Activated naive CD8-positive, alpha-beta T cell treated with anti-CD3 and anti-CD28 coated beads for 36 hours (primary cell): ENCODE measurements at regions not wholly inside any gene's neighbourhood (a gene's known extent, or its start where the extent isn't known, plus 50 kb on each side); places are given as distances from the start of the nearest gene placed in this dataset.

Experiments
- DNase-seq: peaks from one replicate; pipeline ENCODE4 v3.0.0; 2021
- H3K27ac Mint-ChIP-seq: one replicate; pipeline ENCODE4 v1.8.0; 2022; ENCODE audit warnings: mild to moderate bottlenecking, moderate library complexity, mixed read lengths
- H3K27me3 Mint-ChIP-seq: one replicate; pipeline ENCODE4 v1.8.0; 2022; ENCODE audit warnings: mild to moderate bottlenecking, mixed read lengths
- H3K36me3 Mint-ChIP-seq: one replicate; pipeline ENCODE4 v1.8.0; 2021; ENCODE audit warnings: mild to moderate bottlenecking, mixed read lengths
- H3K4me1 Mint-ChIP-seq: one replicate; pipeline ENCODE4 v1.8.0; 2021; ENCODE audit warnings: mixed read lengths
- H3K4me3 Mint-ChIP-seq: one replicate; pipeline ENCODE4 v1.8.0; 2022; ENCODE audit warnings: mild to moderate bottlenecking, moderate library complexity, mixed read lengths
- H3K9me3 Mint-ChIP-seq: one replicate; pipeline ENCODE4 v1.8.0; 2022; ENCODE audit warnings: mixed read lengths

- H3K4me3 Mint-ChIP-seq = no peak overlapping the region
- no peak overlapping the region for H3K27ac Mint-ChIP-seq
- peaks cover 25% of the 10 kb centered on the region for H3K27me3 Mint-ChIP-seq
- H3K36me3 Mint-ChIP-seq = no peaks in the 10 kb centered on the region
- H3K9me3 Mint-ChIP-seq = no peaks in the 10 kb centered on the region
- no peak for DNase-seq
- H3K4me1 Mint-ChIP-seq = no peaks in the 10 kb centered on the region
Observed at GRCh38 chr2:145265244-145265643, 745.3 kb upstream of the ZEB2 start.

- H3K27ac Mint-ChIP-seq = no peak overlapping the region
- H3K36me3 Mint-ChIP-seq = no peaks in the 10 kb centered on the region
- H3K9me3 Mint-ChIP-seq = no peaks in the 10 kb centered on the region
- H3K27me3 Mint-ChIP-seq = peaks cover 30% of the 10 kb centered on the region
- H3K4me1 Mint-ChIP-seq = peaks cover 11% of the 10 kb centered on the region
- no peak for DNase-seq
- no peak overlapping the region for H3K4me3 Mint-ChIP-seq
Observed at GRCh38 chr2:145260674-145261073, 740.8 kb upstream of the ZEB2 start.

GRCh38 chr2:145260081-145260480, 740.2 kb upstream of the ZEB2 start:
- Mint-ChIP-seq H3K36me3 (no peaks in the 10 kb centered on the region), H3K4me3 (no peak overlapping the region), H3K9me3 (no peaks in the 10 kb centered on the region), H3K27me3 (peaks cover 28% of the 10 kb centered on the region), H3K4me1 (peaks cover 11% of the 10 kb centered on the region), H3K27ac (no peak overlapping the region)
- DNase-seq = no peak

- Mint-ChIP-seq H3K9me3 (no peaks in the 10 kb centered on the region), H3K27me3 (peaks cover 31% of the 10 kb centered on the region), H3K4me1 (peaks cover 11% of the 10 kb centered on the region), H3K36me3 (no peaks in the 10 kb centered on the region), H3K27ac (no peak overlapping the region), H3K4me3 (no peak overlapping the region)
- DNase-seq = peak; percentile 10
Observed at GRCh38 chr2:145258903-145259579, 739.1 kb upstream of the ZEB2 start.

GRCh38 chr2:145257931-145258330, 738.0 kb upstream of the ZEB2 start:
- no peaks in the 10 kb centered on the region for H3K36me3 Mint-ChIP-seq
- H3K27ac Mint-ChIP-seq = no peak overlapping the region
- H3K9me3 Mint-ChIP-seq = no peaks in the 10 kb centered on the region
- peaks cover 34% of the 10 kb centered on the region for H3K27me3 Mint-ChIP-seq
- H3K4me3 Mint-ChIP-seq = no peak overlapping the region
- H3K4me1 Mint-ChIP-seq = peaks cover 11% of the 10 kb centered on the region
- no peak for DNase-seq

GRCh38 chr2:145256551-145256950, 736.6 kb upstream of the ZEB2 start:
- H3K36me3 Mint-ChIP-seq = no peaks in the 10 kb centered on the region

GRCh38 chr2:145254291-145254690, 734.4 kb upstream of the ZEB2 start:
- peaks cover 6% of the 10 kb centered on the region for H3K4me1 Mint-ChIP-seq
- H3K9me3 Mint-ChIP-seq = no peaks in the 10 kb centered on the region
- peaks cover 21% of the 10 kb centered on the region for H3K27me3 Mint-ChIP-seq
- no peak overlapping the region for H3K4me3 Mint-ChIP-seq
- no peaks in the 10 kb centered on the region for H3K36me3 Mint-ChIP-seq
- no peak for DNase-seq
- no peak overlapping the region for H3K27ac Mint-ChIP-seq

More at GRCh38 chr2:145256551-145256950, 736.6 kb upstream of the ZEB2 start:
- H3K27me3 Mint-ChIP-seq = peaks cover 31% of the 10 kb centered on the region
- no peaks in the 10 kb centered on the region for H3K9me3 Mint-ChIP-seq
- no peak overlapping the region for H3K27ac Mint-ChIP-seq
- H3K4me3 Mint-ChIP-seq = no peak overlapping the region
- no peak for DNase-seq
- peaks cover 11% of the 10 kb centered on the region for H3K4me1 Mint-ChIP-seq

- H3K4me1 Mint-ChIP-seq = no peaks in the 10 kb centered on the region
- H3K27me3 Mint-ChIP-seq = peaks cover 21% of the 10 kb centered on the region
- no peak for DNase-seq
- H3K9me3 Mint-ChIP-seq = no peaks in the 10 kb centered on the region
- H3K4me3 Mint-ChIP-seq = no peak overlapping the region
- H3K27ac Mint-ChIP-seq = no peak overlapping the region
- H3K36me3 Mint-ChIP-seq = no peaks in the 10 kb centered on the region
Observed at GRCh38 chr2:145253492-145253891, 733.6 kb upstream of the ZEB2 start.

GRCh38 chr2:145245268-145245870, 725.5 kb upstream of the ZEB2 start:
- Mint-ChIP-seq H3K4me1 (no peaks in the 10 kb centered on the region), H3K4me3 (no peak overlapping the region), H3K36me3 (no peaks in the 10 kb centered on the region), H3K27ac (no peak overlapping the region), H3K27me3 (peaks cover 7% of the 10 kb centered on the region), H3K9me3 (no peaks in the 10 kb centered on the region)
- DNase-seq = no peak

GRCh38 chr2:145235312-145235711, 715.4 kb upstream of the ZEB2 start:
- Mint-ChIP-seq H3K9me3 (no peaks in the 10 kb centered on the region), H3K4me1 (no peaks in the 10 kb centered on the region), H3K36me3 (no peaks in the 10 kb centered on the region), H3K4me3 (no peak overlapping the region), H3K27ac (no peak overlapping the region), H3K27me3 (peaks cover 11% of the 10 kb centered on the region)
- no peak for DNase-seq

- H3K4me3 Mint-ChIP-seq = no peak overlapping the region
- no peaks in the 10 kb centered on the region for H3K4me1 Mint-ChIP-seq
- H3K27me3 Mint-ChIP-seq = no peaks in the 10 kb centered on the region
- no peak for DNase-seq
- no peaks in the 10 kb centered on the region for H3K36me3 Mint-ChIP-seq
- H3K9me3 Mint-ChIP-seq = no peaks in the 10 kb centered on the region
- no peak overlapping the region for H3K27ac Mint-ChIP-seq
Observed at GRCh38 chr2:145230546-145230945, 710.6 kb upstream of the ZEB2 start.

- Mint-ChIP-seq H3K27ac (no peak overlapping the region), H3K4me3 (no peak overlapping the region), H3K9me3 (no peaks in the 10 kb centered on the region), H3K27me3 (no peaks in the 10 kb centered on the region), H3K4me1 (no peaks in the 10 kb centered on the region), H3K36me3 (no peaks in the 10 kb centered on the region)
- DNase-seq = no peak
Observed at GRCh38 chr2:145228506-145228905, 708.6 kb upstream of the ZEB2 start.

GRCh38 chr2:145226901-145227300, 707.0 kb upstream of the ZEB2 start:
- H3K9me3 Mint-ChIP-seq = no peaks in the 10 kb centered on the region
- H3K27me3 Mint-ChIP-seq = no peaks in the 10 kb centered on the region
- H3K27ac Mint-ChIP-seq = no peak overlapping the region
- DNase-seq = no peak
- no peak overlapping the region for H3K4me3 Mint-ChIP-seq
- H3K36me3 Mint-ChIP-seq = no peaks in the 10 kb centered on the region
- H3K4me1 Mint-ChIP-seq = no peaks in the 10 kb centered on the region

GRCh38 chr2:145221516-145221915, 701.6 kb upstream of the ZEB2 start:
- DNase-seq = no peak
- Mint-ChIP-seq H3K27me3 (no peaks in the 10 kb centered on the region), H3K9me3 (no peaks in the 10 kb centered on the region), H3K27ac (no peak overlapping the region), H3K4me1 (no peaks in the 10 kb centered on the region), H3K36me3 (no peaks in the 10 kb centered on the region), H3K4me3 (no peak overlapping the region)

GRCh38 chr2:145221032-145221431, 701.1 kb upstream of the ZEB2 start:
- Mint-ChIP-seq H3K4me1 (no peaks in the 10 kb centered on the region), H3K27ac (no peak overlapping the region), H3K4me3 (no peak overlapping the region), H3K27me3 (no peaks in the 10 kb centered on the region), H3K9me3 (no peaks in the 10 kb centered on the region), H3K36me3 (no peaks in the 10 kb centered on the region)
- DNase-seq = no peak

GRCh38 chr2:145220496-145220895, 700.6 kb upstream of the ZEB2 start:
- Mint-ChIP-seq H3K27ac (no peak overlapping the region), H3K4me3 (no peak overlapping the region)

More at GRCh38 chr2:145220496-145220895, 700.6 kb upstream of the ZEB2 start:
- DNase-seq = no peak
- H3K9me3 Mint-ChIP-seq = no peaks in the 10 kb centered on the region
- H3K27me3 Mint-ChIP-seq = no peaks in the 10 kb centered on the region
- H3K4me1 Mint-ChIP-seq = no peaks in the 10 kb centered on the region
- no peaks in the 10 kb centered on the region for H3K36me3 Mint-ChIP-seq
